A549 (cell line): ENCODE measurements at regions not wholly inside any gene's neighbourhood (a gene's known extent, or its start where the extent isn't known, plus 50 kb on each side); places are given as distances from the start of the nearest gene placed in this dataset.

Experiments used
- BCL3 ChIP-seq: fragments of >200 bp; sonication (Bioruptor Twin); formaldehyde crosslinking; IDR thresholded peaks from 3 replicates; pipeline ENCODE4 v1.6.1; 2016
- CTCF ChIP-seq: fragments of >200 bp; sonication (Bioruptor Twin); formaldehyde crosslinking; IDR thresholded peaks from 3 replicates; pipeline ENCODE4 v1.5.1; 2016
- MAX ChIP-seq: IDR thresholded peaks from 2 replicates; pipeline ENCODE4 v1.6.1; 2012
- NR3C1 ChIP-seq: fragments of >200 bp; sonication (Bioruptor Twin); formaldehyde crosslinking; IDR thresholded peaks from 3 replicates; pipeline ENCODE4 v1.6.1; 2017
- RNF2 ChIP-seq: fragments of 200-600 bp; sonication (generic); IDR thresholded peaks from 2 replicates; pipeline ENCODE4 v1.6.1; 2016; ENCODE audit warnings: low read depth, mild to moderate bottlenecking, antibody characterized with exemption, moderate library complexity, borderline replicate concordance
- SMC3 ChIP-seq: fragments of >200 bp; sonication (Bioruptor Twin); formaldehyde crosslinking; IDR thresholded peaks from 3 replicates; pipeline ENCODE4 v1.6.1; 2018; ENCODE audit warnings: inconsistent platforms
- SREBF2 ChIP-seq: fragments of 450-650 bp; IDR thresholded peaks from 2 replicates; pipeline ENCODE4 v1.6.1; 2014; ENCODE audit warnings: mild to moderate bottlenecking, moderate library complexity
- ZNF302 ChIP-seq: fragments of 250-450 bp; sonication (Bioruptor Pico); IDR thresholded peaks from 2 replicates; pipeline ENCODE4 v1.9.0; 2021; ENCODE audit warnings: inconsistent platforms, mild to moderate bottlenecking, moderate library complexity

- no peak for TF ChIP-seq ZNF302 (CRISPR knock-in tag)
- TF ChIP-seq SMC3: no peak
- TF ChIP-seq CTCF: no peak
- no peak for TF ChIP-seq SREBF2
- no peak for TF ChIP-seq MAX
- TF ChIP-seq BCL3: no peak
- no peak for TF ChIP-seq NR3C1
- no peak for TF ChIP-seq RNF2
Measured at GRCh38 chr5:109553846-109554245, 135.9 kb upstream of the MAN2A1 start.
